ENCODE measurements at regions not wholly inside any gene's neighbourhood (a gene's known extent, or its start where the extent isn't known, plus 50 kb on each side); places are given as distances from the start of the nearest gene placed in this dataset.
"Not testable (repeated sequence)": the region's sequence is repeated elsewhere in the genome, so short reads cannot be mapped to it uniquely, and the experiment has no call there.

- DNase-seq (ENCODE audit: low read depth) = peak; percentile 8
These were observed 825.4 kb upstream of the CDH6 start for GRCh38 chr5:30368064-30368463.

- not testable (repeated sequence) for DNase-seq (ENCODE audit: low read depth)
These were observed 828.5 kb upstream of the CDH6 start for GRCh38 chr5:30365031-30365430.

- no peak for DNase-seq (ENCODE audit: low read depth)
These were observed 836.1 kb upstream of the CDH6 start for GRCh38 chr5:30357371-30357770.

GRCh38 chr5:30355675-30356074, 837.8 kb upstream of the CDH6 start:
- DNase-seq (ENCODE audit: low read depth) = no peak

- no peak for DNase-seq (ENCODE audit: low read depth)
These were observed 845.6 kb upstream of the CDH6 start for GRCh38 chr5:30347858-30348257.

- not testable (repeated sequence) for DNase-seq (ENCODE audit: low read depth)
These were observed 847.7 kb upstream of the CDH6 start for GRCh38 chr5:30345539-30346345.

- DNase-seq (ENCODE audit: low read depth) = no peak
These were observed 849.8 kb upstream of the CDH6 start for GRCh38 chr5:30343707-30344106.

GRCh38 chr5:30341466-30341865, 852.0 kb upstream of the CDH6 start:
- DNase-seq (ENCODE audit: low read depth) = no peak

GRCh38 chr5:30337084-30337573, 856.4 kb upstream of the CDH6 start:
- no peak for DNase-seq (ENCODE audit: low read depth)

- no peak for DNase-seq (ENCODE audit: low read depth)
These were observed 862.0 kb upstream of the CDH6 start for GRCh38 chr5:30331534-30331933.

- DNase-seq (ENCODE audit: low read depth) = no peak
These were observed 867.7 kb upstream of the CDH6 start for GRCh38 chr5:30325795-30326194.

- no peak for DNase-seq (ENCODE audit: low read depth)
These were observed 869.4 kb upstream of the CDH6 start for GRCh38 chr5:30324083-30324482.

GRCh38 chr5:30287890-30288289, 905.6 kb upstream of the CDH6 start:
- no peak for DNase-seq (ENCODE audit: low read depth)

- DNase-seq (ENCODE audit: low read depth) = peak; percentile 90
These were observed 914.2 kb upstream of the CDH6 start for GRCh38 chr5:30279237-30279636.

GRCh38 chr5:30267026-30267425, 926.5 kb upstream of the CDH6 start:
- DNase-seq (ENCODE audit: low read depth) = no peak

- no peak for DNase-seq (ENCODE audit: low read depth)
These were observed 954.0 kb upstream of the CDH6 start for GRCh38 chr5:30239331-30240022.

GRCh38 chr5:30237189-30237588, 956.3 kb upstream of the CDH6 start:
- DNase-seq (ENCODE audit: low read depth) = no peak

GRCh38 chr5:30209755-30210154, 983.7 kb upstream of the CDH6 start:
- DNase-seq (ENCODE audit: low read depth) = no peak

GRCh38 chr5:30197662-30198061, 995.8 kb upstream of the CDH6 start:
- no peak for DNase-seq (ENCODE audit: low read depth)

GRCh38 chr5:30195036-30195435, 998.5 kb upstream of the CDH6 start:
- DNase-seq (ENCODE audit: low read depth) = no peak

- no peak for DNase-seq (ENCODE audit: low read depth)
These were observed 998.9 kb upstream of the CDH6 start for GRCh38 chr5:30194595-30194994.

GRCh38 chr5:30183795-30184194, 1009.7 kb upstream of the CDH6 start:
- DNase-seq (ENCODE audit: low read depth) = no peak

GRCh38 chr5:30156156-30156555, 1037.3 kb upstream of the CDH6 start:
- peak; percentile 52 for DNase-seq (ENCODE audit: low read depth)
